GM12891 (cell line): ENCODE measurements at regions not wholly inside any gene's neighbourhood (a gene's known extent, or its start where the extent isn't known, plus 50 kb on each side); places are given as distances from the start of the nearest gene placed in this dataset.
"Not testable (repeated sequence)": the region's sequence is repeated elsewhere in the genome, so short reads cannot be mapped to it uniquely, and the experiment has no call there.

Experiments
- DNase-seq: peaks from one replicate; pipeline ENCODE4 v3.0.0; 2011; ENCODE audit warnings: low spot score; ENCODE audit not compliant: insufficient read length
- FAIRE-seq: peaks from 2 replicates; lab custom pipeline; 2011; peaks lifted over from hg19 to GRCh38; lab: Jason Lieb, UNC
- PAX5 ChIP-seq: IDR thresholded peaks from 2 replicates; pipeline ENCODE4 v1.6.1; 2011; ENCODE audit warnings: low read length, moderate library complexity, mild to moderate bottlenecking; ENCODE audit not compliant: insufficient read depth, severe bottlenecking
- POLR2A ChIP-seq: IDR thresholded peaks from 2 replicates; pipeline ENCODE4 v1.6.1; 2011; ENCODE audit warnings: low read depth, low read length, control low read depth
- POLR2AphosphoS5 ChIP-seq: IDR thresholded peaks from 2 replicates; pipeline ENCODE4 v1.6.1; 2011; ENCODE audit warnings: low read depth, low read length, control low read depth
- POU2F2 ChIP-seq: IDR thresholded peaks from 2 replicates; pipeline ENCODE4 v1.6.1; 2011; ENCODE audit warnings: low read depth, mild to moderate bottlenecking, control low read depth, low read length, moderate library complexity
- SPI1 ChIP-seq: IDR thresholded peaks from 2 replicates; pipeline ENCODE4 v1.6.1; 2011; ENCODE audit warnings: low read depth, low read length, control low read depth
- TAF1 ChIP-seq: IDR thresholded peaks from 2 replicates; pipeline ENCODE4 v1.6.1; 2011; ENCODE audit warnings: low read depth, low read length, control low read depth

DNA sequence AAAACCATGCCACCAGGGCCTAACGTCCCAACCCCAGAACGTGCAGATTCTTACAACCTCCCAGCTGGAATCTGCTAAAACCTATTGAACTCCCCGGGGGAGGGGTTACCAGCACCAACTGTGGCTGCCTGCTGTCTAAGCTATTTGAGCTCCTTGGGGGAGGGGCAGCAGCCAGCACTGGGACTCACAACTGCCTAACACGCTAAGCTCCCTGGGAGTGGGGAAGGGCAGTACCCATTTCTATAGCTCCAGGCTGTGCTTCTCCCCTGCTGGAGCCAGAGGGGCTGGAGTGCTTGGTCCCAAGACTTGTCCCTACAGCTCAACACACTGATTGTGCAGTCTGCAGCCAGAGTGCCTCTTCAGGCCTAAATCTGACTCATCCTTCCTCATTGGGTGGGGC is 459.8 kb upstream of the FGF16 start:
- FAIRE-seq (no peak), DNase-seq (no peak)
- no peak for TF ChIP-seq SPI1
- no peak for TF ChIP-seq PAX5
- no peak for TF ChIP-seq POLR2A
- no peak for TF ChIP-seq TAF1
- TF ChIP-seq POLR2AphosphoS5: no peak

GRCh38 chrX:76996641-76997040 is 450.5 kb upstream of the FGF16 start:
- TF ChIP-seq POLR2AphosphoS5 (no peak), TAF1 (no peak), POLR2A (no peak), SPI1 (no peak), POU2F2 (no peak), PAX5 (no peak)
- no peak for FAIRE-seq
- no peak for DNase-seq

DNA sequence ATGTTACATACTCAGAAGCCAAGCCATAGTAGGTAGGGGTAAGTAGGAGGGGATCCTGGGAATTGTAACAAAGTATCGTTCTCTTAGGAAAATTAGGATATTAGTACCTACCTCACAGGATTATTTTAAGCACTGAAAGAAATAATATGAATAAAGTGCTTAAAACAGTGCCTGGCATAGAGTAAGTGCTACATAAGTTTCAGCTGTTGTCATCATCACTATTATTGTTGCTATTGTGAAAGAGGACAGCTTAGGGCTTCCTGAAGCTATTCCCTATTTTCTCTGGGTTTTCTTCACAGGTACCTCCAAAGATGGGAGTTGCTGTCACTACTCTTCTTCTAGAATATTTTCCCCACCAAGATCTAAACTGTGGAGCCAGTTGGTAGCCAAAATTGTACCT is 443.7 kb upstream of the FGF16 start:
- DNase-seq (no peak), FAIRE-seq (no peak)
- TF ChIP-seq PAX5 (no peak), POU2F2 (no peak), SPI1 (no peak), POLR2A (no peak), TAF1 (no peak), POLR2AphosphoS5 (no peak)

- no peak for TF ChIP-seq POLR2A
- no peak for TF ChIP-seq SPI1
- DNase-seq (no peak), FAIRE-seq (no peak)
Measured at GRCh38 chrX:77003956-77004355, 443.2 kb upstream of the FGF16 start.

DNA sequence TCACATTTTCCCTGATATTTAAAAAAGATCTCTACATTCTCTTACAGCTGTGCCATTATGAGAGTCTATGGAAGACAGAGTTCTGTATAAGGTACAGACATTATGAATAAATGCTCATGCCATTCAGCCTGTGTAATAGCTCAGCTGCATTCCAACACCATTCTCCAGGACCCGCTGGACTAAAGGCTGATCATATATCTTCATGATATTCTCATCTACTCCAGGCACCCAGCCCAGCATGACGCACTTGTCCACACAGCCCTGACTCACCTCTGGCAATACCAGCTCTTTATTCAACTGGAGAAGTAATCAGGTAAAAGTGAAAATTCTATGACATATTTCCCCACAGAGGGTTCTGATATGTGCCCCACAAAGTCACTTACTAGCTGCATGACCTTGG is 437.5 kb upstream of the FGF16 start:
- no peak for TF ChIP-seq PAX5
- no peak for TF ChIP-seq POU2F2
- no peak for DNase-seq
- FAIRE-seq: no peak

DNA sequence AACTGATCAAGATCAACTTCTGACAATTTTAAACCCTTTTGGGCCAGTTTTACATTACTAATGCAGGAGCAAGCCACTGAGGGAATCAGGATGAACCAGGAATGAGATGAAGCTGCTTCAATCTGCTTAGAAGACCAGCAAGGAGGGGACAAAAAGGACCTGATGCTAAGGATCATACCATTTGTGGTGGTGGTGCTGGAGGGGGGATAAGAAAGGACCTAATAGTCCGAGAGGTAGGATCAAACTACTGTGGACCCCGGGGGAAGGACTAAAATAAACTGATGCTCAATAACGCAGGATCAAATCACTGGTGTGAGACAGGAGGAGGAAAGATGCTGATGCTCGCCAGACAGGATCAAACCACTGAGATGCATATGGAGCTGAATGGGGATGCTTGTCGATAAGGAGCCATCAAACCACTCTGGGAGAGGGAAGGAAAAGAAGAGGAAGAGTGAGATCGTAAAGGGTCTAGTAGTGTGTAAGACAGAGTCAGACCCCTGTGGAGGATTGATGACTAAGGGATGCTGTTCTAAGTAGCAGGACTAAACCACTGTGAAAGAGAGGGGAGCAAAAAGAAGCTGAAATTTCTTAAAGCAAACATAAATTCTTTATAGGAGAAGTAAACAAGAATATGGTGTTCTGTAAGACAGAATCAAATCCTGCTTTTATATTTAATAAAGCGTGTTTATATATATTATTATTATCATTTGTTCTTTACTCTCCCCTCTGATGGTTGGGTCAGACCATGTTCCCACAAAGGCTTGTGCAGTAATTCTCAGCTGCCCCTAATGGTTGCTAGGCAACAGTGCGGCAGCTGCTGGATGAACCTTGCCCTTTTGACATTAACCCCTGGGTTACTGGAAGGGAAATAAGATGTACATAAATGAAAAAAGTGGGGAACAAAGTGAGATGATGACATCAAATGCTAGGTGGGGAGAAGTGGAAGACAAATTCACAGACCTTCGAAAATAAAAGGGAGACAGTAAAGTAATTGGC is 432.5 kb upstream of the FGF16 start:
- no peak for FAIRE-seq
- no peak for DNase-seq
- TF ChIP-seq POLR2AphosphoS5: no peak
- no peak for TF ChIP-seq POLR2A
- TF ChIP-seq TAF1: no peak
- TF ChIP-seq PAX5: no peak
- TF ChIP-seq POU2F2: no peak
- TF ChIP-seq SPI1: no peak

GRCh38 chrX:77017093-77017492 is 430.1 kb upstream of the FGF16 start:
- FAIRE-seq (no peak), DNase-seq (no peak)
- TF ChIP-seq PAX5 (no peak), TAF1 (no peak), SPI1 (no peak), POLR2AphosphoS5 (no peak), POLR2A (no peak)

GRCh38 chrX:77046180-77046810 is 400.9 kb upstream of the FGF16 start:
- not testable (repeated sequence) for DNase-seq, FAIRE-seq

- FAIRE-seq (no peak), DNase-seq (no peak)
- TF ChIP-seq POLR2AphosphoS5 (no peak), POLR2A (no peak), PAX5 (no peak), SPI1 (no peak), TAF1 (no peak), POU2F2 (no peak)
Measured at GRCh38 chrX:77060572-77060971, 386.6 kb upstream of the FGF16 start.

GRCh38 chrX:77061022-77061421 is 386.2 kb upstream of the FGF16 start:
- TF ChIP-seq PAX5 (no peak), POLR2A (no peak), TAF1 (no peak), SPI1 (no peak), POU2F2 (no peak), POLR2AphosphoS5 (no peak)
- FAIRE-seq: no peak
- no peak for DNase-seq
